GM12873 (cell line): ENCODE measurements at regions not wholly inside any gene's neighbourhood (a gene's known extent, or its start where the extent isn't known, plus 50 kb on each side); places are given as distances from the start of the nearest gene placed in this dataset.

Experiments used
- TF ChIP-seq, protein P1 (sequence below): IDR thresholded peaks from 2 replicates; pipeline ENCODE4 v1.5.1; 2012; ENCODE audit warnings: low read depth, mild to moderate bottlenecking, moderate library complexity, low read length, control low read depth; ENCODE audit not compliant: insufficient read depth; ENCODE audit errors: missing control alignments

DNA sequence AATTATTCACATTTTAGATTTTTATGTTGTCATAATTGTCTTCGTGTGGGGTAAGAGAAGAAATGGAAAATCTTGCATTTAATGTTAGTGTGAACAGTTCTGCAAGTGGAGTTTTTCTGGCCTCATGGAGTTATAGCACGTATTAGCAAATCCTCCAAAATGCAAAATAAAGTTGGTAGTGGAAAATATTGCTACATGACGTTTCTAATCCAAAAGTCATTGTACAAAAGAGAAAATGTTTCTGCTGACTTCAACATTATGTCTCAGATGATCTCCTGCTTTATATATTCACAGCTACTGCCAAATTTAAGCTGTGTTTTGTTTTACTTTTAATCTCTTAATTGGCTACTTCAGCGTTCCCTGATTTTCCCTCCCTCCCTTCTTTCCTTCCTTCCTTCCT lies 1804.0 kb upstream of the RAG2 start:
- TF ChIP-seq, protein P1, sequence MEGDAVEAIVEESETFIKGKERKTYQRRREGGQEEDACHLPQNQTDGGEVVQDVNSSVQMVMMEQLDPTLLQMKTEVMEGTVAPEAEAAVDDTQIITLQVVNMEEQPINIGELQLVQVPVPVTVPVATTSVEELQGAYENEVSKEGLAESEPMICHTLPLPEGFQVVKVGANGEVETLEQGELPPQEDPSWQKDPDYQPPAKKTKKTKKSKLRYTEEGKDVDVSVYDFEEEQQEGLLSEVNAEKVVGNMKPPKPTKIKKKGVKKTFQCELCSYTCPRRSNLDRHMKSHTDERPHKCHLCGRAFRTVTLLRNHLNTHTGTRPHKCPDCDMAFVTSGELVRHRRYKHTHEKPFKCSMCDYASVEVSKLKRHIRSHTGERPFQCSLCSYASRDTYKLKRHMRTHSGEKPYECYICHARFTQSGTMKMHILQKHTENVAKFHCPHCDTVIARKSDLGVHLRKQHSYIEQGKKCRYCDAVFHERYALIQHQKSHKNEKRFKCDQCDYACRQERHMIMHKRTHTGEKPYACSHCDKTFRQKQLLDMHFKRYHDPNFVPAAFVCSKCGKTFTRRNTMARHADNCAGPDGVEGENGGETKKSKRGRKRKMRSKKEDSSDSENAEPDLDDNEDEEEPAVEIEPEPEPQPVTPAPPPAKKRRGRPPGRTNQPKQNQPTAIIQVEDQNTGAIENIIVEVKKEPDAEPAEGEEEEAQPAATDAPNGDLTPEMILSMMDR = no peak

DNA sequence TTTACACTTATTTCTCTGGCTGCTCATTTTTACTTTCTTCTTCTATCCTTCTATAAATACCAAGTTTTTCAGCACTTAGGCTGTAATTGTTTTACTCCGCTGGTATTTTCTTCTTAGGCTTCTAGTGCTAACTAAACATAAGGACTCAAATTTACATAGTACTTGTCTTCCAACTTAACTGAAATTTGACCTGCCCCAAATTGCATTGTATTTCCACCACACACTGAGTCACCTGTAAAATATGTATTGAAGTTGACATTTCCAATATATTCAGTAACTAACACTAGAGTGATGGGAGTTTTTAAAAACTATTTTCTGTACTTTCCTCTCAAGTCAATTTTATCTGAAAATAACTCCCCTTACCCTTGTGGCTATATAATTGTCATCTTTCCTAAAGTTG lies 1794.1 kb upstream of the RAG2 start:
- TF ChIP-seq, protein P1 = no peak

- TF ChIP-seq, protein P1 = no peak
Observed at GRCh38 chr11:38384568-38384967, 1786.5 kb upstream of the RAG2 start.

DNA sequence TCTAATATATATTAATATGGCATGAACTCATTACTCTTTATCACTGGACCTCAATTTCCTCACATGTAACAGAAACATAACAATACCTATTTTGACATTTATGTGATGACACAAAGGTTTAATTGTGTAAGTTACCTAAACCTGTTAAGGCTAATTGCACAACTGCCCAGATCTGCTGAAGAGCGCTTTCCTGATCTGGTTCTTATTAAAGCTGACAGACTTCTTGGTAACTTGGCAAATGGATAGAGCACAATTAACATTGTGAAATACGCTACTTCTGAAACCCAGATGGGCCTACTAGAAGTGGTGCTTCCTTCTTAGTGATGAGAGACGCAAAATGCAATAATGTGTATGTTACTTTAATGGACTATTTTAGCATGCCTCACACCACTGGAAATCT lies 1767.2 kb upstream of the RAG2 start:
- TF ChIP-seq, protein P1 = no peak

DNA sequence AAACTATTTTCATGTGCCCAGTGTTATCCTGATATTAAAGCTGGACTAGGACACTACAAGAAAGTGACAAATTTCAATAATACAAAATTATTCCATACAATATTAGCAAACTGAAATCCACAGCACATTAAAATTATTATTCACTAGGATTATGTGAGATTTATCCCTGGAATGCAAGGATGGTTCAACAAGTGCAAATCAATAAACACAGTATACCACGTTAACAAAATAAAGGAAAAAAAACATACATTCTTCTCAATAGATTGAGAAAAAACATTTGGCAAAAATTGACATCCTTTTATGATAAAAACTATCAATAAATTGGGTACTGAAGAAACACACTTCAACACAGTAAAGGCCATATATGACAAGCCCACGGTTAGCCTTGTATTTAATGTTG lies 1758.2 kb upstream of the RAG2 start:
- TF ChIP-seq, protein P1 = no peak

DNA sequence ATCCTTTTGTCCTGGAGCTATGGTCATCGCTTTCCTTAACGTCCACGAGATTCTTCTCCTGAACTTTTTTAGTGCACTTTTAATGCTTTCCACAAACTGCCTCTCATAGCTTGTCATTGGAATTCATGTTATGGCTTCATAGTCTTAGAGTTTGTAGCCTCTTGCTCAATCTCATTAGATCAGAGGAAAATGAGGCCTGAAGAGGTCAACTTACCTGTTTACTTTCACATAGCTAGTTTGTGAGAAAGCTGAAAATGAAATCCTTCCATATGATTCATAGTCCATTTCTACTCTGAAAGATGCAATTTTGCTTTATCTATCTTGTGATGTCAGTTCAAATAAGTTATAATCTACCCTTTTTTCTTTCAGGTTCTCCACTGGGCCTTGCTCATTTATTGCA lies 1747.2 kb upstream of the RAG2 start:
- TF ChIP-seq, protein P1 = no peak

DNA sequence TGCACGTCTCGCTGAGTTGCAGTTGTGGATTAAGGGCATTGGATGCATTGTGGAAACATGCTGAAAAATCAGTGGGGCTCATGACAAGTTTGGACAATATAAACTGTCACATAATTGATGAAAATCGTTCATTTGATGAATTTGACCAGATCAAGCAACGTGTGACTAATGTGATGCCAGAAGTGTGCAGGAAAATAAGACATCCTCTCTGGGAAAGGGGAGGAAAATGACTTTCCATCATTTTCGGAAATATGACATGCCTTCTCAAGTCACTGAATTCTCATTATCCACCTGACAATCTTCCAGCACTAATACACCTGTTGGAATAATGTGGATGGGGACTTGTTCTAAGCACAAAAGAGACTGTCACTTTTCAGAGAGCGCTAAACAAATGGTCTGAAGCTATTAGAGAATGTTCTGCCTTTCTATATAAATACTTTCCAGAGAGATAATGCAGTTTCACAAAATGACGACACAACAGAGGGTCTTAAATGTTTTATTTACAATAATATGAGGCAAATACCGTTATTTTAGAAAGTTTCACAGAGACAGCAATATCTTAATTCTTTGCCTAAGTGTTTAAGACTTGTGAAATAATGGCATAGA lies 1741.9 kb upstream of the RAG2 start:
- TF ChIP-seq, protein P1 = no peak
